Stimulated activated CD8-positive, alpha-beta memory T cell treated with anti-CD3 and anti-CD28 coated beads, Interleukin-4, amount 100 ng/mL, for 48 hours (primary cell): ENCODE measurements at regions not wholly inside any gene's neighbourhood (a gene's known extent, or its start where the extent isn't known, plus 50 kb on each side); places are given as distances from the start of the nearest gene placed in this dataset.
"Not testable (repeated sequence)": the region's sequence is repeated elsewhere in the genome, so short reads cannot be mapped to it uniquely, and the experiment has no call there.

Experiments used
- DNase-seq: peaks from one replicate; pipeline ENCODE4 v3.0.0-alpha.2; 2020

- DNase-seq, result no peak
Observed at GRCh38 chr3:162936706-162937105, 1440.1 kb downstream of the OTOL1 start.

GRCh38 chr3:162938083-162938482, 1441.5 kb downstream of the OTOL1 start:
- no peak for DNase-seq

- DNase-seq, result no peak
Observed at GRCh38 chr3:162945626-162946025, 1449.0 kb downstream of the OTOL1 start.

- no peak for DNase-seq
Observed at GRCh38 chr3:162956711-162957110, 1460.1 kb downstream of the OTOL1 start.

GRCh38 chr3:162960269-162960668, 1463.7 kb downstream of the OTOL1 start:
- no peak for DNase-seq

- DNase-seq, result no peak
Observed at GRCh38 chr3:162970292-162970691, 1473.7 kb downstream of the OTOL1 start.

GRCh38 chr3:162971715-162972114, 1475.1 kb downstream of the OTOL1 start:
- no peak for DNase-seq

- no peak for DNase-seq
Observed at GRCh38 chr3:162973428-162973917, 1476.9 kb downstream of the OTOL1 start.

- no peak for DNase-seq
Observed at GRCh38 chr3:162978136-162978535, 1481.5 kb downstream of the OTOL1 start.

- DNase-seq, result no peak
Observed at GRCh38 chr3:162984746-162985145, 1488.1 kb downstream of the OTOL1 start.

GRCh38 chr3:162987085-162987794, 1490.6 kb downstream of the OTOL1 start:
- not testable (repeated sequence) for DNase-seq

GRCh38 chr3:162992741-162993140, 1496.1 kb downstream of the OTOL1 start:
- DNase-seq, result no peak

GRCh38 chr3:162994165-162994564, 1497.6 kb downstream of the OTOL1 start:
- DNase-seq, result no peak

GRCh38 chr3:162996368-162996767, 1499.8 kb downstream of the OTOL1 start:
- no peak for DNase-seq

GRCh38 chr3:162998205-162998604, 1501.6 kb downstream of the OTOL1 start:
- DNase-seq, result no peak

GRCh38 chr3:163011596-163011995, 1515.0 kb downstream of the OTOL1 start:
- DNase-seq, result no peak

- DNase-seq, result no peak
Observed at GRCh38 chr3:163016251-163016650, 1519.6 kb downstream of the OTOL1 start.

GRCh38 chr3:163018067-163018466, 1521.5 kb downstream of the OTOL1 start:
- no peak for DNase-seq

GRCh38 chr3:163018664-163019063, 1522.1 kb downstream of the OTOL1 start:
- no peak for DNase-seq

GRCh38 chr3:163019260-163019659, 1522.7 kb downstream of the OTOL1 start:
- no peak for DNase-seq

- no peak for DNase-seq
Observed at GRCh38 chr3:163033652-163034051, 1537.0 kb downstream of the OTOL1 start.

GRCh38 chr3:163039636-163040035, 1543.0 kb downstream of the OTOL1 start:
- no peak for DNase-seq

- no peak for DNase-seq
Observed at GRCh38 chr3:163043074-163043473, 1546.5 kb downstream of the OTOL1 start.

- DNase-seq, result no peak
Observed at GRCh38 chr3:163045945-163046344, 1549.3 kb downstream of the OTOL1 start.

- DNase-seq, result no peak
Observed at GRCh38 chr3:163048881-163049280, 1552.3 kb downstream of the OTOL1 start.
